Activated CD4-positive, alpha-beta memory T cell treated with anti-CD3 and anti-CD28 coated beads, Interleukin-2, amount 10 ng/mL, durations not matched to agents 7 days and 5 days (primary cell): ENCODE measurements at regions not wholly inside any gene's neighbourhood (a gene's known extent, or its start where the extent isn't known, plus 50 kb on each side); places are given as distances from the start of the nearest gene placed in this dataset.

Experiments used
- CTCF ChIA-PET: fragments of 350-600 bp; sonication (Branson Sonifier 250); formaldehyde crosslinking; loops from one replicate; lab custom pipeline; 2021; ENCODE audit warnings: antibody characterized with exemption, inconsistent platforms; lab: Charles Lee
- POLR2A ChIA-PET: fragments of 350-600 bp; sonication (Branson Sonifier 250); formaldehyde crosslinking; loops from one replicate; lab custom pipeline; 2021; ENCODE audit warnings: antibody characterized with exemption; lab: Charles Lee
- DNase-seq: peaks from one replicate; pipeline ENCODE4 v3.0.0-alpha.2; 2020
- H3K27ac Mint-ChIP-seq: one replicate; pipeline ENCODE4 v1.8.0; 2021; ENCODE audit warnings: mild to moderate bottlenecking, mixed read lengths
- H3K27me3 Mint-ChIP-seq: one replicate; pipeline ENCODE4 v1.8.0; 2021; ENCODE audit warnings: mixed read lengths
- H3K36me3 Mint-ChIP-seq: one replicate; pipeline ENCODE4 v1.8.0; 2021; ENCODE audit warnings: low read depth, mixed read lengths
- H3K4me1 Mint-ChIP-seq: one replicate; pipeline ENCODE4 v1.8.0; 2021; ENCODE audit warnings: mixed read lengths
- H3K4me3 Mint-ChIP-seq: one replicate; pipeline ENCODE4 v1.8.0; 2021; ENCODE audit warnings: mild to moderate bottlenecking, mixed read lengths
- H3K9me3 Mint-ChIP-seq: one replicate; pipeline ENCODE4 v1.8.0; 2021; ENCODE audit warnings: mixed read lengths

DNA sequence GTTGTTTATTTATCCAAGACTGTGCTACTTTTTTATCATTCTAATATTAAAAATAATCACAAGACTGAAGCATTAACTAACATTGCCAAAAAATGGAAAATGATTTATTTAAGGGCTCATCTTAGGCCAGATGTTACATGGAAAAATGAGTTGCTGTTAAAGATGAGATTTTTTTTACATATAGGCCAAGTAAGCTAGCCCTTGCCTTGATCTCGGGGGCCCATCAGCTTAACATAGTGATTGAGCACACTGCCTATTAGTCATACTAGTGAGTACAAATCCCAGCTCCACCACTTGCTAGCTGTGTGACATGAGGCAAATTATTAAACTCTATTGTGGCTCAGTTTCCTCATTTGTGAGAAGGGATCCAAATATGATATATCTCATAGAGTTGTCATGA lies 275.9 kb upstream of the SNX7 start:
- Mint-ChIP-seq H3K27ac (no peak overlapping the region), H3K36me3 (peaks cover 19% of the 10 kb centered on the region), H3K4me3 (no peak overlapping the region), H3K27me3 (no peaks in the 10 kb centered on the region), H3K9me3 (peaks cover 8% of the 10 kb centered on the region), H3K4me1 (peaks cover 35% of the 10 kb centered on the region)
- no peak for DNase-seq
- ChIA-PET CTCF (interaction anchor here (2.7 kb wide), 1 partner anchor 19 kb away, joined by 8 read pairs; no protein-coding TSS in a partner anchor), POLR2A (interaction anchor here (1.3 kb wide), 1 partner anchor 20 kb away, joined by 4 read pairs; no protein-coding TSS in a partner anchor)

DNA sequence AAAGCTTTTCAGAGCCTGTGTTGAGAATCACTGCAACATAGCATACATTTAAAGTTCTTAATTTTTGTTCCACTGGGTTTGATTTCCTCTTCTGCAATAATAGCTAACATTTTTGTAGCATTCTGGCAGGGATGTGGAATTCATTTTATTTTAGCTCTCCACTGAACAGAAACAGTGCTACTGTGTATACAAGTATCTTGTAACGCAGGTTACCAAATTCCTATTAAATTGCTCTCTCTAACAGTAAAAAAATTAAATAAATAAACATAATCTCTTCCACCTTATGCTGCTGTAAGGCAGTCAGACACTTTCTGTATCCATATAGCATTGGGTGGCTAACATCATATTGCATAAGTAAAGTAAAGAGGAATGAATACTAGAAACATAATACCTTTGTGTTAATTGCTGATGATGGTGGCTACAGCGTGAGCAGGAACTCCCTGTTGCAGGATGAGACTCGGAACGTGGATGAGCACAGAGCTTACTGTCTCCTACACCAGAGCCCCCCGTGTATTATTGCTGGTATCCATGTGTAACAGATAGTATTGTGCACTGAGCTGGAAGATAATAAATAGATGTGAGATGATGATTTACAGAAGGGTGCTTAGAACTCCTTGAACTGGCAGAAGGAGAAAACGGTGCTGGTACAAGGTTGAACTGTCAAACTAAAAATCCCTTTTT lies 276.9 kb upstream of the SNX7 start:
- H3K27me3 Mint-ChIP-seq, result no peaks in the 10 kb centered on the region
- ChIA-PET POLR2A (no interaction called here), CTCF (interaction anchor here (0.7 kb wide), 1 partner anchor 367 kb away, joined by 3 read pairs; no protein-coding TSS in a partner anchor)
- H3K36me3 Mint-ChIP-seq, result peaks cover 13% of the 10 kb centered on the region
- peaks cover 4% of the 10 kb centered on the region for H3K9me3 Mint-ChIP-seq
- peaks cover 31% of the 10 kb centered on the region for H3K4me1 Mint-ChIP-seq
- H3K27ac Mint-ChIP-seq, result no peak overlapping the region
- no peak overlapping the region for H3K4me3 Mint-ChIP-seq
- DNase-seq, result no peak

DNA sequence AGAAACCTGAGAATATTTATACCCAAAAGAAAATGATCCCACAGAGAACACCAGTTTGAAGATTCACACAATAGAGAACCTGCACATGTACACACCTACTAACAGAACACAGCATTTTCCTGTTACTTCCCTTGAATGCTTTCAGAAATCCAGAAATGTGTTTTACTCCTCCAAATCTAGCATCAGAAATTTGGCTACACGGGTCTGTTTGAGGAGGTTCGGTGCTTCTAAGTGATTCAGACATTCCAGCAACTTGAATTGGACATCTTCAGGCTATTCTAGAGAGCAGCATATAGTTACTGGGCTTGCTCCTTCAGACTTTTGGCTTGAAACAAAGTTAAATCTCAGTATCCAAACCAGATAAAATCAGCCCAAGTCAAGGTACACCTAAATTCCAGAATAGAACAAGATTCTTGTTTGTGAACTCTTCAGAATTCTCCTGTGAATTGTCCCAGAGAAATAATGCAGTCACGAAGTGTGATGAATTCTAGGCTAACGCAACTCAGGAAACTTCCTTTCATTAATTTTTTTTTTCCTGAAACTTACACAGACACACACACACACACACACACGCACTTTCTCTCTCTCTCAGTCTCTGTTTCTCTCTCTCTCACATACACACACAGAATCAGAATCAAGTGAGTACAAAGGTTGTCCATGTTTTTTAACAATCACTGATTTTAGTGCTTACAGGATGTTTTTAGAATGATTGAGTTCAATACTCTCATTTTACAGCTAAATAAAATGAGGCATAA lies 278.4 kb upstream of the SNX7 start:
- no peak overlapping the region for H3K27ac Mint-ChIP-seq
- H3K4me3 Mint-ChIP-seq, result no peak overlapping the region
- ChIA-PET CTCF (no interaction called here), POLR2A (no interaction called here)
- H3K36me3 Mint-ChIP-seq, result peaks cover 12% of the 10 kb centered on the region
- H3K9me3 Mint-ChIP-seq, result peaks cover 4% of the 10 kb centered on the region
- no peaks in the 10 kb centered on the region for H3K27me3 Mint-ChIP-seq
- H3K4me1 Mint-ChIP-seq, result peaks cover 19% of the 10 kb centered on the region
- no peak for DNase-seq

DNA sequence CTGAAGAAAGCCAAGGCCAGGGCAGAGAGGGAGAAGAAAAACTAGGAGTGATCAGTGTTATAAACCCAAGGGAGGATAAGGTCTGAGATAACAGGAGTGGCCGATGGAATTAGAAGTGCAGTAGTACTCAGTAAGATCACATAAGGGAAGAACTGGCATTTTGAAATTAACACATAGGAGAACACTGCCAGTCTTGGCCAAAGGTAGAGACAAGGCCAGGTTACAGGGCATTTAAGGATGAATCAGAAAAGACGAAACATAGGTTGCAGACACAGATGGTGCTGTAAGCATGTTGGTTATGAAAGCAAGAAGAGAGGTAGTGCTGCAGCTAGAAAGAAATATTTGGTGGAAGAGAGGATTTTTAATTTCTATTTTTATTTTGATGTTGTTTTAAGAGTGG lies 278.9 kb upstream of the SNX7 start:
- no peak for DNase-seq
- ChIA-PET CTCF (no interaction called here), POLR2A (no interaction called here)
- Mint-ChIP-seq H3K27ac (no peak overlapping the region), H3K27me3 (peaks cover 2% of the 10 kb centered on the region), H3K9me3 (peaks cover 4% of the 10 kb centered on the region), H3K4me1 (peaks cover 13% of the 10 kb centered on the region), H3K4me3 (no peak overlapping the region), H3K36me3 (peaks cover 7% of the 10 kb centered on the region)

DNA sequence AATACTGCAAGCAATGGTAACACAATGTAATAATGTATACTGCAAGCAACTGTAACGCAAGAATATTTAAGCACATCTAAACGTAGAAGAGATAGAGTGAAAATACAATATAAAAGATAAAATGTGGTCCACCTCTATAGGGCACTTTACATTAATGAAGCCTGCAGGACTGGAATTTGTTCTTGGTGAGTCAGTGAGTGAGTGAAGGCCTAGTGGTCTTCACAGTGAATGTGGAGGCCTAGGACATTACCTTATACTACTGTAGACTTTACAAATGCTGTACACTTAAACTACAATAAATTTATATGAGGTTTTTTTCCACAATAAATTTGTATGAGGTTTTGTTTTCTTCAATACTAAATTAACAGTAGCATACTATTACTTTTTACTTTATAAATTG lies 287.4 kb upstream of the SNX7 start:
- no peak for DNase-seq
- Mint-ChIP-seq H3K36me3 (no peaks in the 10 kb centered on the region), H3K4me3 (no peak overlapping the region), H3K9me3 (no peaks in the 10 kb centered on the region), H3K27ac (no peak overlapping the region), H3K27me3 (peaks cover 3% of the 10 kb centered on the region), H3K4me1 (no peaks in the 10 kb centered on the region)
- POLR2A ChIA-PET, result no interaction called here
- CTCF ChIA-PET, result interaction anchor here (1.3 kb wide), 1 partner anchor 94 kb away, joined by 3 read pairs; no protein-coding TSS in a partner anchor

DNA sequence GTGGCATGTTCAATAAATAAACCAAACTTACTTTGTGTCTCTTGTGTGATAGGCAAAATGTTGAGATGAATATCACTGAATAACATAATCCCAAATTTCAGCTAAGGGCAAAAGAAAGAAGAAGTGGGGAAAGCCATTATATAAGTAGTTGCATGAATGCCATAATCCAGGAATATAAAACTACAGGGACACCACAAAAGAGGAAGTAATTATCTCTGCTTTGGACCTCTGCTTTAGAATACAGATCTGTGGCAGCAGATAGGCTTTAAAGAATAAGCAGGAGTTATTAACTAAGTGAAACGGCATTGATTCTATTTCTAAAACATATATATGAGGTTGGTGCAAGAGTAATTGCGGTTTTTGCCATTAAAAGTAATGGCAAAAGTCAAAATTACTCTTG lies 288.5 kb upstream of the SNX7 start:
- ChIA-PET POLR2A (no interaction called here), CTCF (interaction anchor here (1.3 kb wide), 1 partner anchor 95 kb away, joined by 3 read pairs; no protein-coding TSS in a partner anchor)
- H3K4me1 Mint-ChIP-seq, result peaks cover 1% of the 10 kb centered on the region
- H3K27ac Mint-ChIP-seq, result no peak overlapping the region
- H3K27me3 Mint-ChIP-seq, result peaks cover 6% of the 10 kb centered on the region
- no peaks in the 10 kb centered on the region for H3K36me3 Mint-ChIP-seq
- DNase-seq, result no peak
- no peak overlapping the region for H3K4me3 Mint-ChIP-seq
- no peaks in the 10 kb centered on the region for H3K9me3 Mint-ChIP-seq

DNA sequence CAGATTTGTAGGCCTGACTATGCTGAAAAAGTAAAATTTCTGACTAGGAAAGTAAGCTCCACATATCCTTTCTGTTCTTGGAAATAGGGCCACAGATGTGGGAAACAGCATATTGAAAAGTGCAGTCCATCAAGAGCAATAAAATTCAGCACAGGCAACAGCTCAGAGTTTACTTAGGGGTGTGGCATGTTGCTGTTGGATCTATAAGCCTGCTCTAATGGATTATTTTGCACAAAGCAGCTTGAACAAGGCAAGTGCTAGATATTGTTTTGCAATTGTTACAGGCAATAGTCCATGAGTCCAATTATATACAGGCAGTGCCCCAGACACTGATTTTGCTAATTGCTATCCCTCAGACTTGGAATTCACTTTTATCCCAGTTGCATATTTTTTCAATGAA lies 289.8 kb upstream of the SNX7 start:
- H3K4me3 Mint-ChIP-seq, result no peak overlapping the region
- peaks cover 4% of the 10 kb centered on the region for H3K27me3 Mint-ChIP-seq
- H3K27ac Mint-ChIP-seq, result no peak overlapping the region
- DNase-seq, result no peak
- H3K9me3 Mint-ChIP-seq, result no peaks in the 10 kb centered on the region
- CTCF ChIA-PET, result interaction anchor here (1.4 kb wide), 1 partner anchor 26 kb away, joined by 4 read pairs; no protein-coding TSS in a partner anchor
- POLR2A ChIA-PET, result no interaction called here
- no peaks in the 10 kb centered on the region for H3K36me3 Mint-ChIP-seq
- peaks cover 1% of the 10 kb centered on the region for H3K4me1 Mint-ChIP-seq

DNA sequence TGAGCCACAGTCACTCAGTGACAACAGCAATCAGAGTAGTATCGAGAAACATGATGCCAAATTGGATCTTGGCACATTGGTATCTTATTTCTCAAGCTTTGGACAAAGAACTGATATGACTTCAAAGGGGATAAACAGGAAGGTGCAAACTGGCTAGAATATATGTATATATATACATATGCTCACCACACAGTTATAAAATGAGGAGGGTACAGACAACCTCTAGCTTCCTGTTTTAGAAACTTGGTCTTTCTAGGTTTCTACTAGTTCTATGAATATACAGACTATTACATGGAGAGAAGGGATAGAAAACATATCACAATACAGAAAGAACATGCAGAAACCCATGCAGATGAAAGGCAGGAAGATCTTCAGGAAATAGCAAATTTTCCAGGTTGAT lies 292.1 kb upstream of the SNX7 start:
- CTCF ChIA-PET, result interaction anchor here (0.6 kb wide), 1 partner anchor 655 kb away, joined by 4 read pairs; no protein-coding TSS in a partner anchor
- Mint-ChIP-seq H3K27me3 (peaks cover 4% of the 10 kb centered on the region), H3K9me3 (peaks cover 2% of the 10 kb centered on the region), H3K27ac (no peak overlapping the region), H3K4me1 (peaks cover 1% of the 10 kb centered on the region), H3K4me3 (no peak overlapping the region), H3K36me3 (no peaks in the 10 kb centered on the region)
- POLR2A ChIA-PET, result no interaction called here
- no peak for DNase-seq

DNA sequence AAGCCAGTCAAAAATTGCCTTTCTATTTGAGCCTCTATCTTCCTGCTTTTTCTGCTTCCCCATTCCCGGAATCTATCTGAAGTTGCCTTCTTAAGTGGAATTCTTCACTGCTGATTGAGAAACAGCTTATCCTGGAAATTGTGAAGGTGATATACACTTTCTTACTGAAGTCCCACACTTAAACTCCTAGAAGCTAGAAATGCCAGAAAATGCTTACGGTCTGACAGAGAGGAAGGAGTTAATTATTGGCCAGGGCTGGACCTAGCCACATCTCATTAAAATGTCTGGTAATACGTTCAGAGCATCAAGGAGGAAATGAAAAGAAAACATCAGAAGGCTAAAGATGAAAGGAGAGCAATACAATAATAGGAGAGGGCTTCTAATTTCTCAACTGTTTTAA lies 292.5 kb upstream of the SNX7 start:
- POLR2A ChIA-PET, result no interaction called here
- peaks cover 2% of the 10 kb centered on the region for H3K9me3 Mint-ChIP-seq
- H3K36me3 Mint-ChIP-seq, result no peaks in the 10 kb centered on the region
- no peak overlapping the region for H3K4me3 Mint-ChIP-seq
- no peak overlapping the region for H3K27ac Mint-ChIP-seq
- CTCF ChIA-PET, result interaction anchor here (0.6 to 1.1 kb wide), 2 partner anchors 100 to 654 kb away, joined by 3 to 4 read pairs; no protein-coding TSS in a partner anchor
- DNase-seq, result no peak
- peaks cover 4% of the 10 kb centered on the region for H3K27me3 Mint-ChIP-seq
- H3K4me1 Mint-ChIP-seq, result peaks cover 1% of the 10 kb centered on the region

DNA sequence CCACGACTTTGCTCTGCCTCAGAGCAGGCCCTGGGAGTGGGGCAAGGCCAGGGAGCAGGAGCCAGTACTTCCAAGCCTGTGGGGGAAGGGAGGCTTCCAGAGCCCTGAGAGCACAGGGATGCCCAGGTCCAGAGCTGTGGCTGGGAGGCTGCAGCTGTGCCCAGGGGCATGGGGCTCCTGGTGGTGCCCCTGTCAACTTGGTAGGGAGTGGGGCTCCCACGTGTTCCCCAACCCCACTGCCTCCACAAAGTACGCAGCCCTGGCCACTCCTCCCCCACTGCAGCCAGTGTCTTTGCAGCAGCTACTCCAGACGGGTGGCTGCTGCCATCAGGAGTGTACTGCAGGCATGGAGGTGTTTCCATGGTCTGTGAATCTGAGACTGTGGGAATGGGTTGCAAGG lies 294.1 kb upstream of the SNX7 start:
- H3K4me1 Mint-ChIP-seq, result peaks cover 1% of the 10 kb centered on the region
- no peak overlapping the region for H3K4me3 Mint-ChIP-seq
- CTCF ChIA-PET, result interaction anchor here (1.2 kb wide), 1 partner anchor 13 kb away, joined by 3 read pairs; no protein-coding TSS in a partner anchor
- H3K9me3 Mint-ChIP-seq, result peaks cover 2% of the 10 kb centered on the region
- H3K36me3 Mint-ChIP-seq, result no peaks in the 10 kb centered on the region
- DNase-seq, result no peak
- no peak overlapping the region for H3K27ac Mint-ChIP-seq
- peaks cover 4% of the 10 kb centered on the region for H3K27me3 Mint-ChIP-seq
- POLR2A ChIA-PET, result no interaction called here

DNA sequence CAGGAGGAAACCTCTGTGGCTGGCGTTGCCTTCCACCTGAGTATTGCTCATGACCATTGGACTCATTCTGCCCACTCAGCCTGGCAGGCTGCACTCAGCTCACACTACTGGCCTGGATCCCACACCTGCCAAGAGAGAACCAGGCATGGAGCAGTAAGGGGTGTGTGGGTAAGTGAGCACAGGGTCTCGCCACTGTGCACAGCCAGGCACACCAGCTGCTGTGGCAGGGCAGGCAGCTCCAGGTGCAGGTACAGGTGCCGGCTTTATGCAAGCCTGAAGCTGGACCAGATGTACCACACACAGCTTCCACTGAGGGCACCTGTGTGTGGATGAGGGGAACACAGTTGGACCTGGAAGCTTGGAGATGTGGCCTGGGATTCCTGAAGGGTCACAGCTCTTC lies 295.2 kb upstream of the SNX7 start:
- POLR2A ChIA-PET, result no interaction called here
- Mint-ChIP-seq H3K4me3 (no peak overlapping the region), H3K9me3 (peaks cover 2% of the 10 kb centered on the region), H3K4me1 (peaks cover 1% of the 10 kb centered on the region), H3K27ac (no peak overlapping the region), H3K36me3 (no peaks in the 10 kb centered on the region), H3K27me3 (peaks cover 4% of the 10 kb centered on the region)
- CTCF ChIA-PET, result no interaction called here
- no peak for DNase-seq

DNA sequence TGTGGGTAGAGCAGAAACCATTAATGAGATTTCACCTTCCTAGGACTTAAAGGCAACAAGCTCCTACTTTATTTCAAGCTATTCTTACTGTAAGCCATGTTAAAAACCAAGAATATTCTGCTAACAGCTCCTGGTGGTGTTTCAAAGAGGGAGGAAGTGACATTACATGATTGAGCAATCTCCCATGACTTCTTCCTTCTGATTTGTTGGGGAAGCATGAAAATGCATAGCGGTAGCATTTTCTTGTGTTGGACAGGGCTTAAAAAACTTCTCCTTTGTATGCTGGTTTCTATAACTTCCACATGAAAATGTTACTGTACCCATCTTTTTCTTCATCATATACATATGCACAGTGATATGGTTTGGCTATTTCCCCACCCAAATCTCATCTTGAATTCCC lies 297.0 kb upstream of the SNX7 start:
- no peak overlapping the region for H3K27ac Mint-ChIP-seq
- H3K4me1 Mint-ChIP-seq, result peaks cover 1% of the 10 kb centered on the region
- no peak overlapping the region for H3K4me3 Mint-ChIP-seq
- DNase-seq, result no peak
- peaks cover 4% of the 10 kb centered on the region for H3K27me3 Mint-ChIP-seq
- ChIA-PET POLR2A (no interaction called here), CTCF (no interaction called here)
- peaks cover 5% of the 10 kb centered on the region for H3K9me3 Mint-ChIP-seq
- no peaks in the 10 kb centered on the region for H3K36me3 Mint-ChIP-seq

DNA sequence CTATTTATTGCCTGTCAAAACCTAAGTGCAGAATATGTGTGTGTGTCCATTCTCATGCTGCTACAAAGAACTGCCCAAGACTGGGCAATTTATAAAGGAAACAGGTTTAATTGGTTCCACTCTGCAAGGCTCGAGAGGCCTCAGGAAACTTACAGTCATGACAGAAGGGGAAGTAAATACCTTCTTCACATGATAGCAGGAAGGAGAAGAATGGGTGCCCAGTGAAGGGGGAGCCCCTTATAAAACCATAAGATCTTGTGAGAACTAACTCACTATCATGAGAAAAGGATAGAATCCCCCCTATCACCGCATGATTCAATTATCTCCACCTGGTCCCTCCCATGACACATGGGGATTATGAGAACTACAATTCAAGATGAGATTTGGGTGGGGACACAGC lies 300.7 kb upstream of the SNX7 start:
- Mint-ChIP-seq H3K9me3 (peaks cover 5% of the 10 kb centered on the region), H3K36me3 (no peaks in the 10 kb centered on the region), H3K4me1 (no peaks in the 10 kb centered on the region), H3K4me3 (no peak overlapping the region), H3K27me3 (peaks cover 7% of the 10 kb centered on the region), H3K27ac (no peak overlapping the region)
- CTCF ChIA-PET, result no interaction called here
- POLR2A ChIA-PET, result no interaction called here
- no peak for DNase-seq
